Liver (tissue), 8 donors: ENCODE measurements at regions not wholly inside any gene's neighbourhood (a gene's known extent, or its start where the extent isn't known, plus 50 kb on each side); places are given as distances from the start of the nearest gene placed in this dataset.
"Not testable (repeated sequence)": the region's sequence is repeated elsewhere in the genome, so short reads cannot be mapped to it uniquely, and the experiment has no call there.

ENCODE experiments used
- DNase-seq: peaks from one replicate; pipeline ENCODE4 v3.0.0-alpha.2; 2017; ENCODE audit warnings: low spot score
- H3K27ac ChIP-seq, 2 donors: one replicate each; pipeline ENCODE4 v1.7.0; 2013; ENCODE audit warnings: inconsistent platforms in 2 of 2, low read length in 2 of 2, control low read depth in 1 of 2, low read depth in 1 of 2, mild to moderate bottlenecking in 1 of 2
- H3K27me3 ChIP-seq, 4 donors: one replicate each; pipeline versions ENCODE4 v1.6.1 to v1.7.0; 2013; ENCODE audit warnings: low read length in 3 of 4, inconsistent platforms in 1 of 4, mild to moderate bottlenecking in 1 of 4, moderate library complexity in 1 of 4; ENCODE audit not compliant: control insufficient read depth in 4 of 4, insufficient read depth in 4 of 4
- H3K36me3 ChIP-seq, 4 donors: one replicate each; pipeline versions ENCODE4 v1.6.1 to v1.7.0; 2013; ENCODE audit warnings: low read length in 3 of 4, mild to moderate bottlenecking in 3 of 4, low read depth in 1 of 4, moderate library complexity in 1 of 4; ENCODE audit not compliant: control insufficient read depth in 4 of 4, insufficient read depth in 3 of 4
- H3K4me1 ChIP-seq, 4 donors: one replicate each; pipeline versions ENCODE4 v1.6.1 to v1.7.0; 2013; ENCODE audit warnings: low read length in 3 of 4, mild to moderate bottlenecking in 3 of 4, moderate library complexity in 1 of 4; ENCODE audit not compliant: control insufficient read depth in 4 of 4, insufficient read depth in 4 of 4
- H3K4me3 ChIP-seq, 3 donors: one replicate each; pipeline versions ENCODE4 v1.6.1 to v1.7.0; 2013; ENCODE audit warnings: low read length in 3 of 3, control low read depth in 1 of 3, low read depth in 1 of 3, mild to moderate bottlenecking in 1 of 3
- H3K9ac ChIP-seq, 2 donors: one replicate each; pipeline ENCODE4 v1.7.0; 2013; ENCODE audit warnings: low read length in 2 of 2, mild to moderate bottlenecking in 2 of 2, moderate library complexity in 2 of 2, control low read depth in 1 of 2, low read depth in 1 of 2
- H3K9me3 ChIP-seq, 4 donors: one replicate each; pipeline versions ENCODE4 v1.6.1 to v1.7.0; 2013; ENCODE audit warnings: low read length in 3 of 4; ENCODE audit not compliant: control insufficient read depth in 4 of 4
- ATF3 ChIP-seq: IDR thresholded peaks from 2 replicates; pipeline ENCODE4 v1.6.1; 2016; ENCODE audit warnings: antibody characterized with exemption
- FOXA1 ChIP-seq: IDR thresholded peaks from 2 replicates; pipeline ENCODE4 v1.6.1; 2016; ENCODE audit warnings: antibody characterized with exemption
- HNF4A ChIP-seq, 2 donors: conservative IDR thresholded peaks; 2 replicates each; pipeline ENCODE4 v1.6.1; 2016; ENCODE audit warnings: antibody characterized with exemption in 2 of 2, mild to moderate bottlenecking in 2 of 2
- HNF4G ChIP-seq: IDR thresholded peaks from 2 replicates; pipeline ENCODE4 v1.6.1; 2016; ENCODE audit warnings: antibody characterized with exemption
- JUND ChIP-seq, 2 donors: IDR thresholded peaks; 2 replicates each; pipeline ENCODE4 v1.6.1; 2016; ENCODE audit warnings: antibody characterized with exemption in 2 of 2
- NR2F2 ChIP-seq: IDR thresholded peaks from 2 replicates; pipeline ENCODE4 v1.6.1; 2016; ENCODE audit warnings: antibody characterized with exemption
- SP1 ChIP-seq: IDR thresholded peaks from 2 replicates; pipeline ENCODE4 v1.6.1; 2018; ENCODE audit warnings: antibody characterized with exemption, mild to moderate bottlenecking
- TAF1 ChIP-seq: conservative IDR thresholded peaks from 2 replicates; pipeline ENCODE4 v1.6.1; 2016; ENCODE audit warnings: antibody characterized with exemption, mild to moderate bottlenecking
- YY1 ChIP-seq: IDR thresholded peaks from 2 replicates; pipeline ENCODE4 v1.6.1; 2016; ENCODE audit warnings: antibody characterized with exemption, mild to moderate bottlenecking
- WGBS: extraction: QIAGEN DNeasy Blood & Tissue Kit; methylation state at CpG from one replicate; pipeline ENCODE4 v1.1.7; 2013; 5-methylcytosine and 5-hydroxymethylcytosine counted together
- TF ChIP-seq, protein P1 (sequence below): fragments of 150-350 bp; IDR thresholded peaks from 2 replicates; pipeline ENCODE4 v1.5.1; 2017; ENCODE audit warnings: improper control_type of control experiment, low read depth, low read length; ENCODE audit not compliant: missing input control
- TF ChIP-seq, protein P2 (sequence below): IDR thresholded peaks from 2 replicates; pipeline ENCODE4 v1.6.1; 2016; ENCODE audit warnings: antibody characterized with exemption, mild to moderate bottlenecking
- TF ChIP-seq, protein P3 (sequence below): IDR thresholded peaks from 2 replicates; pipeline ENCODE4 v1.6.1; 2016; ENCODE audit warnings: antibody characterized with exemption
- donor health status: healthy.
- donor health status: healthy.
- donor health status: healthy.
- donor health status: healthy.
- donor health status: healthy.

DNA sequence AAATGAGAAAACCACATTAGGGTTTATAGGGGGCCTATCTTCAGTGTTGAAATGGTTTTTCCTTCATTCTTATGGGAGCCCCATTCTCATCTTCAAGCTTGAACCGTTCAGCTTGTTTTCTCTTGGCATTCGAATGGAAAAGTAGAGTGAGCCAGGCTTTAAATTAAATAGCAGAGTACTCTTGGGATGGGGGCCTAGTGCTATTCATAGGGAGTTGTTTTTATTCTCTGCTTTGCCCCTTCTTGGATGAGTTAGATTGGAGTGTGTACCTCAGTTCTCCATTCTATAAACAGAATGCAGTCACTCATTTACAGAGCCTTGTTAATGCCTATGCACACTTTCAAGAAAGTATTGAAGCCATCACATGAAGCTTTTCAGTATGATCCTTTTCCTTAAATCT lies 127.9 kb downstream of the FAM170A start:
- no peak overlapping the region for H3K9ac ChIP-seq
- H3K9me3 ChIP-seq = no peaks in the 10 kb centered on the region
- H3K4me1 ChIP-seq = no peaks in the 10 kb centered on the region
- H3K36me3 ChIP-seq = no peaks in the 10 kb centered on the region
- no peak overlapping the region for H3K27ac ChIP-seq
- no peak for DNase-seq
- TF ChIP-seq FOXA1 (no peak), ATF3 (no peak), YY1 (no peak)
- H3K27me3 ChIP-seq = no peaks in the 10 kb centered on the region
- H3K4me3 ChIP-seq = no peak overlapping the region
- WGBS = 81% methylated on average over 2 of the region's 2 CpGs

DNA sequence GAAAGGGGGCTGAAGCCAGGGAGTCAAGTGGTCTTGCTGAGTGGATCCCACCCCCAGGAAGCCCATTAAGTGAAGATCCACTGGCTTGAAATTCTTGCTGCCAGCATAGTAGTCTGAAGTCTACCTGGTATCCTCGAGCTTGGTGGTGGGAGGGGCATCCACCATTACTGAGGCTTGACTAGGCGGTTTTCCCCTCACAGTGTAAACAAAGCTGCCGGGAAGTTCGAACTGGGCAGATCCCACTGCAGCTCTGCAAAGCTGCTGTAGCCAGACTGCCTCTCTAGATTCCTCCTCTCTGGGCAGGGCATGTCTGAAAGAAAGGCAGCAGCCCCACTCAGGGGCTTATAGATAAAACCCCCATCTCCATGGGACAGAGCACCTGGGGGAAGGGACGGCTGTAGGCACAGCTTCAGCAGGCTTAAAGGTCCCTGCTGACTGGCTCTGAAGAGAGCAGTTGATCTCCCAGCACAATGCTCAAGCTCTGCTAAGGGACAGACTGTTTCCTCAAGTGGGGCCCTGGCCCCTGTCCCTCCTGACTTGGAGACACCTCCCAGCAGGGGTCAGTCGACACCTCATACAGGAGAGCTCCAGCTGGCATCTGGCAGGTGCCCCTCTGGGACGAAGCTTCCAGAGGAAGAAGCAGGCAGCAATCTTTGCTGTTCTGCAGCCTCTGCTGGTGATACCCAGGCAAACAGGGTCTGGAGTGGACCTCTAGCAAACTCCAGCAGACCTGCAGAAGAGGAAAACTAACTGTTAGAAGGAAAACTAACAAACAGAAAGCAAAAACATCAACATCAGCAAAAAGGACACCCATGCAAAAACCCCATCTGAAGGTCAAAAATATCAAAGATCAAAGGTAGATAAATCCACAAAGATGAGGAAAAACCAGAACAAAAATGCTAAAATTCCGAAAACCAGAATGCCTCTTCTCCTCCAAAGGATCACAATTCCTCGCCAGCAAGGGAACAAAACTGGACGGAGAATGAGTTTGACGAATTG lies 140.6 kb downstream of the FAM170A start:
- WGBS = 55% methylated on average over 11 of the region's 11 CpGs
- H3K4me3 ChIP-seq, H3K4me1 ChIP-seq, H3K27me3 ChIP-seq, DNase-seq, H3K9ac ChIP-seq, H3K27ac ChIP-seq, H3K36me3 ChIP-seq, H3K9me3 ChIP-seq: not testable (repeated sequence)

DNA sequence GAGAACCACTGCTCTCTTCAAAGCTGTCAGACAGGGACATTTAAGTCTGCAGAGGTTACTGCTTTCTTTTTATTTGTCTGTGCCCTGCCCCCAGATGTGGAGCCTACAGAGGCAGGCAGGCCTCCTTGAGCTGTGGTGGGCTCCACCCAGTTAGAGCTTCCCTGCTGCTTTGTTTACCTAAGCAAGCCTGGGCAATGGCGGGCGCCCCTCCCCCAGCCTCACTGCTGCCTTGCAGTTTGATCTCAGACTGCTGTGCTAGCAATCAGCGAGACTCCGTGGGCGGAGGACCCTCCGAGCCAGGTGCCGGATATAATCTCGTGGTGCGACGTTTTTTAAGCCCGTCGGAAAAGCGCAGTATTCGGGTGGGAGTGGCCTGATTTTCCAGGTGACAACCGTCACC lies 150.8 kb downstream of the FAM170A start:
- not testable (repeated sequence) for H3K9me3 ChIP-seq, H3K9ac ChIP-seq, H3K27me3 ChIP-seq, DNase-seq, H3K4me1 ChIP-seq, H3K27ac ChIP-seq, H3K4me3 ChIP-seq, H3K36me3 ChIP-seq
- 84% methylated on average over 15 of the region's 15 CpGs for WGBS

DNA sequence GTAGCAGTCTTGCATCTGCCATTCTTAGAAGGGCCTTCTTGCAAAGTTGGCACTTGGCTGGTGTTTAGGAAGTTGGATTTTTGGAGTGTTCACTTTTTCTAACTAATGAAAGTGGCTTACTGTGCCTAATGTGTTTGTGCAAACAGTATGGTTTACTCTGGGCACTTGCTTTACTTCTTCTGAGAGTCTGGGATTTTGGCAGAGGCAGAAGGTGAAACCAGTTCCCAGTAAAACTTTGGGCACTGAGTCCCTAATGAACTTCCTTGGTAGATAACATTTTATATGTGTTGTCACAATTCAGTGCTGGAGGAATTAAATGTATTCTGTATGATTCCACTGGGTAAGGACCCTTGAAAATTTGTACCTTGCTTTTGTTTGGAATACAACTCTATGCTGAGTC lies 155.7 kb downstream of the FAM170A start:
- no peaks in the 10 kb centered on the region for H3K36me3 ChIP-seq
- no peak overlapping the region for H3K27ac ChIP-seq
- no peaks in the 10 kb centered on the region for H3K9me3 ChIP-seq
- H3K27me3 ChIP-seq = no peaks in the 10 kb centered on the region
- TF ChIP-seq YY1 (no peak), HNF4G (no peak), NR2F2 (no peak), HNF4A (conservative IDR thresholded peaks at IDR 0.05) (no peak), SP1 (no peak), TAF1 (no peak), JUND (IDR thresholded peaks at IDR 0.05) (no peak)
- TF ChIP-seq, protein P1, sequence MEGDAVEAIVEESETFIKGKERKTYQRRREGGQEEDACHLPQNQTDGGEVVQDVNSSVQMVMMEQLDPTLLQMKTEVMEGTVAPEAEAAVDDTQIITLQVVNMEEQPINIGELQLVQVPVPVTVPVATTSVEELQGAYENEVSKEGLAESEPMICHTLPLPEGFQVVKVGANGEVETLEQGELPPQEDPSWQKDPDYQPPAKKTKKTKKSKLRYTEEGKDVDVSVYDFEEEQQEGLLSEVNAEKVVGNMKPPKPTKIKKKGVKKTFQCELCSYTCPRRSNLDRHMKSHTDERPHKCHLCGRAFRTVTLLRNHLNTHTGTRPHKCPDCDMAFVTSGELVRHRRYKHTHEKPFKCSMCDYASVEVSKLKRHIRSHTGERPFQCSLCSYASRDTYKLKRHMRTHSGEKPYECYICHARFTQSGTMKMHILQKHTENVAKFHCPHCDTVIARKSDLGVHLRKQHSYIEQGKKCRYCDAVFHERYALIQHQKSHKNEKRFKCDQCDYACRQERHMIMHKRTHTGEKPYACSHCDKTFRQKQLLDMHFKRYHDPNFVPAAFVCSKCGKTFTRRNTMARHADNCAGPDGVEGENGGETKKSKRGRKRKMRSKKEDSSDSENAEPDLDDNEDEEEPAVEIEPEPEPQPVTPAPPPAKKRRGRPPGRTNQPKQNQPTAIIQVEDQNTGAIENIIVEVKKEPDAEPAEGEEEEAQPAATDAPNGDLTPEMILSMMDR = no peak
- TF ChIP-seq, protein P2, sequence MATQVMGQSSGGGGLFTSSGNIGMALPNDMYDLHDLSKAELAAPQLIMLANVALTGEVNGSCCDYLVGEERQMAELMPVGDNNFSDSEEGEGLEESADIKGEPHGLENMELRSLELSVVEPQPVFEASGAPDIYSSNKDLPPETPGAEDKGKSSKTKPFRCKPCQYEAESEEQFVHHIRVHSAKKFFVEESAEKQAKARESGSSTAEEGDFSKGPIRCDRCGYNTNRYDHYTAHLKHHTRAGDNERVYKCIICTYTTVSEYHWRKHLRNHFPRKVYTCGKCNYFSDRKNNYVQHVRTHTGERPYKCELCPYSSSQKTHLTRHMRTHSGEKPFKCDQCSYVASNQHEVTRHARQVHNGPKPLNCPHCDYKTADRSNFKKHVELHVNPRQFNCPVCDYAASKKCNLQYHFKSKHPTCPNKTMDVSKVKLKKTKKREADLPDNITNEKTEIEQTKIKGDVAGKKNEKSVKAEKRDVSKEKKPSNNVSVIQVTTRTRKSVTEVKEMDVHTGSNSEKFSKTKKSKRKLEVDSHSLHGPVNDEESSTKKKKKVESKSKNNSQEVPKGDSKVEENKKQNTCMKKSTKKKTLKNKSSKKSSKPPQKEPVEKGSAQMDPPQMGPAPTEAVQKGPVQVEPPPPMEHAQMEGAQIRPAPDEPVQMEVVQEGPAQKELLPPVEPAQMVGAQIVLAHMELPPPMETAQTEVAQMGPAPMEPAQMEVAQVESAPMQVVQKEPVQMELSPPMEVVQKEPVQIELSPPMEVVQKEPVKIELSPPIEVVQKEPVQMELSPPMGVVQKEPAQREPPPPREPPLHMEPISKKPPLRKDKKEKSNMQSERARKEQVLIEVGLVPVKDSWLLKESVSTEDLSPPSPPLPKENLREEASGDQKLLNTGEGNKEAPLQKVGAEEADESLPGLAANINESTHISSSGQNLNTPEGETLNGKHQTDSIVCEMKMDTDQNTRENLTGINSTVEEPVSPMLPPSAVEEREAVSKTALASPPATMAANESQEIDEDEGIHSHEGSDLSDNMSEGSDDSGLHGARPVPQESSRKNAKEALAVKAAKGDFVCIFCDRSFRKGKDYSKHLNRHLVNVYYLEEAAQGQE = no peak
- TF ChIP-seq, protein P3, sequence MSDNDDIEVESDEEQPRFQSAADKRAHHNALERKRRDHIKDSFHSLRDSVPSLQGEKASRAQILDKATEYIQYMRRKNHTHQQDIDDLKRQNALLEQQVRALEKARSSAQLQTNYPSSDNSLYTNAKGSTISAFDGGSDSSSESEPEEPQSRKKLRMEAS = no peak
- no peak overlapping the region for H3K9ac ChIP-seq
- no peaks in the 10 kb centered on the region for H3K4me1 ChIP-seq
- no peak for DNase-seq
- no peak overlapping the region for H3K4me3 ChIP-seq
